Sigmoid colon (tissue), 4 donors: ENCODE measurements at regions not wholly inside any gene's neighbourhood (a gene's known extent, or its start where the extent isn't known, plus 50 kb on each side); places are given as distances from the start of the nearest gene placed in this dataset.

Source experiments
- EP300 ChIP-seq, 4 donors: sonication (generic); formaldehyde crosslinking; IDR thresholded peaks; one replicate each; pipeline ENCODE4 v1.6.1; 2017; ENCODE audit warnings: antibody characterized with exemption in 4 of 4
- POLR2A ChIP-seq, 2 donors: fragments of 450-650 bp; IDR thresholded peaks; one replicate each; pipeline ENCODE4 v1.6.1; 2016; ENCODE audit warnings: antibody characterized with exemption in 2 of 2, mild to moderate bottlenecking in 2 of 2, moderate library complexity in 2 of 2
- POLR2AphosphoS5 ChIP-seq, 4 donors: sonication (generic); formaldehyde crosslinking; IDR thresholded peaks; one replicate each; pipeline ENCODE4 v1.6.1; 2017; ENCODE audit warnings: antibody characterized with exemption in 4 of 4
- TF ChIP-seq, protein P1 (sequence below), 4 experiments: fragments of 450-650 bp in 3 of 4; fragments of 200-600 bp in 1 of 4; IDR thresholded peaks; one replicate each; pipeline ENCODE4 v1.5.1; 2016 to 2019; ENCODE audit warnings: antibody characterized with exemption in 4 of 4, mild to moderate bottlenecking in 3 of 4, moderate library complexity in 2 of 4

DNA sequence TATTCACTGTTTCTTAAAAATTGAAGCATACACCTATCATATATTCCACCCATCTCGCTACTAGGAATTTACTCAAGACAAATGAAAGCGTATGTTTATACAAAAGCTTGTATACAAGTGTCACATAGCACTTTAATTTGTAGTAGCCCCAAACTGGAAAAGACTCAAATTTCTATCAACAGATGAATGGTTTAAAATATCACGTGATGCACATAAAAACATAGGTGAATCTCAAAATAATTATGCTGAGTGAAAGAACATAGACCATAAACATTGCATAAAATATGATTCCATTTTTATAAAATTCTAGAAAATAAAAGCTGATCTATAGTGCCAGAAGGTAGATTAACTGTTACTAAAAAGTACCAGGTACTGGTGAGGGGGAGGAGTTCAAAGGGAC, 392.9 kb upstream of the LRATD1 start:
- TF ChIP-seq, protein P1, sequence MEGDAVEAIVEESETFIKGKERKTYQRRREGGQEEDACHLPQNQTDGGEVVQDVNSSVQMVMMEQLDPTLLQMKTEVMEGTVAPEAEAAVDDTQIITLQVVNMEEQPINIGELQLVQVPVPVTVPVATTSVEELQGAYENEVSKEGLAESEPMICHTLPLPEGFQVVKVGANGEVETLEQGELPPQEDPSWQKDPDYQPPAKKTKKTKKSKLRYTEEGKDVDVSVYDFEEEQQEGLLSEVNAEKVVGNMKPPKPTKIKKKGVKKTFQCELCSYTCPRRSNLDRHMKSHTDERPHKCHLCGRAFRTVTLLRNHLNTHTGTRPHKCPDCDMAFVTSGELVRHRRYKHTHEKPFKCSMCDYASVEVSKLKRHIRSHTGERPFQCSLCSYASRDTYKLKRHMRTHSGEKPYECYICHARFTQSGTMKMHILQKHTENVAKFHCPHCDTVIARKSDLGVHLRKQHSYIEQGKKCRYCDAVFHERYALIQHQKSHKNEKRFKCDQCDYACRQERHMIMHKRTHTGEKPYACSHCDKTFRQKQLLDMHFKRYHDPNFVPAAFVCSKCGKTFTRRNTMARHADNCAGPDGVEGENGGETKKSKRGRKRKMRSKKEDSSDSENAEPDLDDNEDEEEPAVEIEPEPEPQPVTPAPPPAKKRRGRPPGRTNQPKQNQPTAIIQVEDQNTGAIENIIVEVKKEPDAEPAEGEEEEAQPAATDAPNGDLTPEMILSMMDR (IDR thresholded peaks at IDR 0.05), result no peak
- no peak for TF ChIP-seq POLR2A (IDR thresholded peaks at IDR 0.05)
- no peak for TF ChIP-seq POLR2AphosphoS5 (IDR thresholded peaks at IDR 0.05)
- no peak for TF ChIP-seq EP300 (IDR thresholded peaks at IDR 0.05)
